ENCODE measurements at regions not wholly inside any gene's neighbourhood (a gene's known extent, or its start where the extent isn't known, plus 50 kb on each side); places are given as distances from the start of the nearest gene placed in this dataset.

DNA sequence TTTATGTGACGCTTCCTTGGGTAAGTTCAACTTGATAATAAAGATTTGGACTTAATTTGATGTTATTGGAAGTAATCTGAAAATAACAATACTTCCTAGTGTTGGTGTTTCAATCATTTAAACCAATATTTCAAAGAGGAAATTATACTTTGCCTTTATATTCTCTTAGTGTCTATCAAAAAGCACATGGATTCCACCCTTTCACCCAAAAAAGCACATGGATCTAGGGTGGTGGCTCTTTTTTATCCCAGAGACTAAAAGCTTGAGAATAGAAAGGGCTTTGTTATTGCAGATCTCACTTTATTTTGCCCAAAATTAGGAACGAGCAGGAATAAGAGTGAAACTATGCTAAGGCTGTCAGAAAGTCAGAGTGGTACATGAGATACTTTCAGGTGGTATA is 75.1 kb upstream of the RASGEF1B start:
- no peaks in the 10 kb centered on the region for H3K79me1 ChIP-seq (ENCODE audit: low read depth, low read length)
- H3K23me2 ChIP-seq (ENCODE audit: low read depth, low read length), result no peaks in the 10 kb centered on the region
- no peak overlapping the region for H2BK20ac ChIP-seq (ENCODE audit: low read length)
- no peak overlapping the region for H3K4me3 ChIP-seq (ENCODE audit: extremely low read depth in 1 of 4, insufficient read depth in 2 of 4, low read depth in 3 of 4, low read length in 4 of 4)
- no peak overlapping the region for H3K4ac ChIP-seq (replicated peaks; ENCODE audit: insufficient read length, low read depth, low read length)
- H3K14ac ChIP-seq (ENCODE audit: insufficient read length), result no peak overlapping the region
- no peak overlapping the region for H3K27ac ChIP-seq (ENCODE audit: low read depth, low read length)
- no peak overlapping the region for H3K23ac ChIP-seq (ENCODE audit: insufficient read length)
- peaks cover 0 to 9% (median 3%) of the 10 kb centered on the region in 4 experiments; a peak in 3 of 7 replicates for H3K4me1 ChIP-seq (replicated peaks in 1 of 4; ENCODE audit: control insufficient read depth in 3 of 4, insufficient read depth in 4 of 4, low read length in 3 of 4)
- FAIRE-seq (no peak), DNase-seq (ENCODE audit: low read depth in 1 of 2, low spot score in 2 of 2) (no peak)
- H3K9me3 ChIP-seq (ENCODE audit: insufficient read depth in 2 of 2, low read depth in 1 of 2, low read length in 1 of 2), result no peaks in the 10 kb centered on the region
- H3K27me3 ChIP-seq (replicated peaks in 1 of 4; ENCODE audit: control insufficient read depth in 3 of 4, extremely low read depth in 1 of 4, insufficient read depth in 3 of 4, low read length in 3 of 4), result no peaks in the 10 kb centered on the region; a peak in 1 of 7 replicates
- H2BK5ac ChIP-seq (ENCODE audit: low read depth, low read length), result no peak overlapping the region
- TF ChIP-seq GTF2F1 (IDR thresholded peaks at IDR 0.05; ENCODE audit: borderline replicate concordance, low read depth, low read length) (no peak), RBBP5 (IDR thresholded peaks at IDR 0.05; ENCODE audit: borderline replicate concordance, low read depth, low read length) (no peak), SIN3A (conservative IDR thresholded peaks at IDR 0.05 in 1 of 2, IDR thresholded peaks at IDR 0.05 in 1 of 2; ENCODE audit: low read depth in 1 of 2, low read length in 2 of 2) (no peak), BCL11A (IDR thresholded peaks at IDR 0.05; ENCODE audit: low read depth in 2 of 2, low read length in 2 of 2) (no peak), RAD21 (IDR thresholded peaks at IDR 0.05 in 1 of 2, conservative IDR thresholded peaks at IDR 0.05 in 1 of 2; ENCODE audit: low read depth in 2 of 2, low read length in 2 of 2) (no peak), CEBPB (IDR thresholded peaks at IDR 0.05; ENCODE audit: low read depth, low read length) (no peak)
- TF ChIP-seq, protein P1, sequence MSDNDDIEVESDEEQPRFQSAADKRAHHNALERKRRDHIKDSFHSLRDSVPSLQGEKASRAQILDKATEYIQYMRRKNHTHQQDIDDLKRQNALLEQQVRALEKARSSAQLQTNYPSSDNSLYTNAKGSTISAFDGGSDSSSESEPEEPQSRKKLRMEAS (IDR thresholded peaks at IDR 0.05), result no peak
- H4K20me1 ChIP-seq (replicated peaks in 1 of 2; ENCODE audit: control insufficient read depth in 1 of 2, insufficient read depth in 2 of 2, low read length in 2 of 2), result no peaks in the 10 kb centered on the region
- no peak overlapping the region for H2AFZ ChIP-seq (ENCODE audit: low read length)
- no peak overlapping the region for H2BK15ac ChIP-seq (ENCODE audit: low read length)
- no peaks in the 10 kb centered on the region for H3K79me2 ChIP-seq (ENCODE audit: control insufficient read depth in 1 of 2, insufficient read depth in 2 of 2, low read length in 2 of 2)
- H3K4me2 ChIP-seq (ENCODE audit: insufficient read depth in 1 of 2, low read depth in 2 of 2, low read length in 2 of 2), result no peak overlapping the region
- H4K91ac ChIP-seq (replicated peaks; ENCODE audit: insufficient read length, low read length), result no peak overlapping the region
- CTCF ChIA-PET (ENCODE audit: partially characterized antibody), result no interaction called here
- H3K36me3 ChIP-seq (ENCODE audit: control insufficient read depth in 2 of 4, insufficient read depth in 4 of 4, low read length in 3 of 4), result no peaks in the 10 kb centered on the region
- H4K5ac ChIP-seq (ENCODE audit: insufficient read length, low read depth, low read length), result no peak overlapping the region
- no peak overlapping the region for H2BK120ac ChIP-seq (replicated peaks; ENCODE audit: low read depth, low read length)
- H2AK5ac ChIP-seq (ENCODE audit: low read depth, low read length), result no peak overlapping the region
- no peak overlapping the region for H2BK12ac ChIP-seq (ENCODE audit: low read depth, low read length)
- no peak overlapping the region for H4K8ac ChIP-seq (ENCODE audit: extremely low read depth, insufficient read depth, low read length)
- POLR2A ChIA-PET (ENCODE audit: partially characterized antibody), result no interaction called here
- H3K18ac ChIP-seq (ENCODE audit: extremely low read depth, low read length), result no peak overlapping the region
- H3K56ac ChIP-seq (replicated peaks; ENCODE audit: insufficient read length, low read depth, low read length), result no peak overlapping the region
- no peak overlapping the region for H3K9ac ChIP-seq (replicated peaks in 1 of 4; ENCODE audit: extremely low read depth in 1 of 4, low read depth in 3 of 4, low read length in 3 of 4)
- WGBS, 2 experiments (ENCODE audit: extremely low coverage in 1 of 2, insufficient coverage in 1 of 2, insufficient read length in 1 of 2, insufficient replicate concordance in 2 of 2, low coverage in 1 of 2, low lambda C conversion rate in 2 of 2, missing lambda C conversion rate in 1 of 2), result 92% methylated on average over 2 of the region's 2 CpGs; no CpG with 5 or more reads in 1 of the 2 experiments

All from H1 (cell line).